ENCODE measurements at regions not wholly inside any gene's neighbourhood (a gene's known extent, or its start where the extent isn't known, plus 50 kb on each side); places are given as distances from the start of the nearest gene placed in this dataset.
"Not testable (repeated sequence)": the region's sequence is repeated elsewhere in the genome, so short reads cannot be mapped to it uniquely, and the experiment has no call there.

GRCh38 chr3:72085036-72085435 lies 300.1 kb upstream of the PROK2 start:
- no peak for DNase-seq (ENCODE audit: low read depth)

DNA sequence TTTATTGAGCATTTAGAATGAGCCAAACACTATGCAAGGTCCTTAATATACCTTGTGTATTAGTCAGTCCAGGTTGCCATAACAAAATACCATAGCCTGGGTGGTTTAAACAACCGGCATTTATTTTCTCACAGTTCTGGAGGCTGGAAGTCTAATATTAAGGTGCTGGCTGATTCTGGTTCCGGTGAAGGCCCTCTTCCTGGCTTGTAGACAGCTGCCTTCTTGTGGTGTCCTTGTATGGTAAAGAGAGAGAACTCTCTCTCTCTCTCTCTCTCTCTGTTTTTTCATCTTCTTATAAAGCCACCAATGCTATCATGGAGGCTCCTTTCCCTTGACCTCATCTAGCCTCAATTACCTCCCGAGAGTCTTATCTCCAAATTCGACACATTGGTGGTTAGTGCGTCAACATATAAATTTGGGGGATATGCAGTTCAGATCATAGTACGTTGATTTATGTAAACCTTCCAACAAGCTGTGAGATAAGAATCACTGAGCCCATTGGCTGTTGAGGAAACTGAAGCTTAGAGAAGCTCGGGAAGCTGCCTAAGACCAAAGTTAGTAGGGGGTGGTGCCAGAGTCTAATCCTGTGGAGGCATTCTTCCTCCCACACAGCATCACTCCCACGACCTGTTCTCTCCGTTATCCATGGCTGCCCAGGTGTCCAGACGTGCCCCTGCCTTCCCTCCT lies 298.0 kb upstream of the PROK2 start:
- DNase-seq (ENCODE audit: low read depth): no peak

GRCh38 chr3:72082186-72082715 lies 297.3 kb upstream of the PROK2 start:
- no peak for DNase-seq (ENCODE audit: low read depth)

DNA sequence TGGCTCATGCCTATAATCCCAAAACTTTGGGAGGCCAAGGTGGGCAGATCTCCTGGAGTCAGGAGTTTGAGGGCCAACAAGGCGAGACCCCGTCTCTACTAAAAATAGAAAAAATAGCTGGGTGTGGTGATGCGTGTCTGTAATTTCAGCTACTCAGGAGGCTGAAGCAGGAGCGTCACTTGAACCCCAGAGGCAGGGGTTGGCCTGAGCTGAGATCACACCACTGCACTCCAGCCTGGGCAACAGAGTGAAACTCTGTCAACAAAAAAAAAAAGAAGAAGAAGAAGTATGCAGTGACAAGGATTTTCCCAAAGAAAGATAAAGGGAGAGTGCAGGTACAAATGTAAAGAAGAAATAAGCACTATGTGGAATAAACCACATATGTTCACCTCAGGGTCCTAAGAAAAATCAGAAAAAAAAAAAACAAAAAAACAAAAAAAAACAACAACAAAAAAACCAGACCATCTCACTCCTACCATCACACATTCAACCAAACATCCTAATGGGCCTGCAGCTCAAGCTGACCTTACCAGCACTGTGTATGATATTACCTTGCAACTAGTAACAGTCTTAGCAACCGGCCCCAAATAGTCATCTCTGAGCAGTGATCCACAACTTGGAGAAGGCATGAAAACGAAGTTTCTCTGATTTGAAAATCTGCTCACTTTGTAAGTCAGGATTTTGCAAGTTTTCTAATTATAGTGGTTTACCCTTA lies 296.7 kb upstream of the PROK2 start:
- DNase-seq (ENCODE audit: low read depth): no peak

- DNase-seq (ENCODE audit: low read depth): no peak
These were observed 295.9 kb upstream of the PROK2 start for GRCh38 chr3:72080800-72081199.

GRCh38 chr3:72080095-72080494 lies 295.1 kb upstream of the PROK2 start:
- no peak for DNase-seq (ENCODE audit: low read depth)

GRCh38 chr3:72079369-72079872 lies 294.5 kb upstream of the PROK2 start:
- no peak for DNase-seq (ENCODE audit: low read depth)

DNA sequence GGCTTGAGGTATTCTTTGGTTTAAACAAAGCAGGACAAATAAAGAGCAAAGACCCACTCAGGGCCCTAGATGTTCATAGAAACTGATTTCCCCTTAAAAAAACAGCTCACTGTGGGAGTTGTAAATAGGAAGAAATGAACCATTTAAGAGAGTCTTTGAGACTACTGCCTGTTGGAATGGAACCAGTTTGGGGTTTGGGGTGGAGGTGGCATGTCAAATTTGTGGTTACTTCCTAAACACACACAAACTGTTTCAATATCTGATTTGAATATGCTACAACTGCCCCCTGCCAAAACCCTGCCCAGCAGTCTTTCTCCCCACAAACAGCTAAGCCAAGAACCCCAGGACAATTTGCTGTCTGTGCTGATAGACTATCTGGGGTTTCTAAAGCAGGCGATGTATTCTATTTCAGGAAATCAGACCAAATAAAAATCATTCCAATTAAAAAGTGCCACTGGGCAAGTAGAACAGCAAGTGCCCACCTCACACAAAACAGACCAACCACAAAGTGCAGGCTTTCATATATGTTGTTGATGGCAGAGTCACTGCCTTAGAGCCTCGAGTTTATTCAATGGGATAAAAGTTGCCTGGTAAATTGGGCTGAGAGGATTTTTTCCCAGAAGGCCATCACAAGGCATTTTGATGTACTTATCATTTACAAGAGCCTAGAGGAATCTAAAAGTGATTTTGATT lies 293.9 kb upstream of the PROK2 start:
- DNase-seq (ENCODE audit: low read depth): no peak

DNA sequence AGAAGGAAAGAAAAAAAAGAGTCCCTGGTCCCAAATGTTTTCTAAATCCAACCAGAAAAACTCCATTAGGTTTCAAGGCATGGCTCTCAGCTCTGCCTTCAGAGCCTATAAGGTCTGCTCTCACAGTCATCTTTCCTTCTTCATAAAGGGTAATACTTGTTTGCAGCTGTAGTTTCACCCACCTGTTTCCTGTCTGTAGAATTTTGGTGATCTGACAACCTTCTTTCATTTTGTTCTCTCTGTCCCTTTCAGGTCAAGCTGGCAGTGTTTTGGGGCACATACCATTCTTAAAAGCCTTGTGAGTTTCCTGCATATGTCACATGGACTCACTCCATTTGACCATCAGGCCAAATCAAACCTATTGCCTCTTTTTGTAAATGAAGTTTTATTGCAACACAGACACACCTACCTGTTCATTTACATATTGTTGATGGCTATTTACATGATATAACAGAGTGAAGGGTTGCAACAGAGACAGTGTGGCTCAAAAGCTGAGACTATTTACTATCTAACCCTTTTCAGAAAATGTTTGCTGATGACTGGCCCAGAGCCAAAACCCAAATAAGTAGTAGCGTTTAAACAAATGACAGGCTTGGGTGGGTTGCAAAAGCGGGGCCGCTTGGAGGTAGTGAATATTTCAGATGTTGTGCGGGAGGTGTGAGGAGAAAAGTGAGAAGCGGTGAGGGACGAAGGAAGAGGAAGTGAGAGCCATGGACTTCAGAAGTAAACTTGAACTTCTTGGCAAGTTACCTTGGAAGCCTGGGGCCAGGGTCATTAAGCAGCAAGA lies 292.7 kb upstream of the PROK2 start:
- no peak for DNase-seq (ENCODE audit: low read depth)

DNA sequence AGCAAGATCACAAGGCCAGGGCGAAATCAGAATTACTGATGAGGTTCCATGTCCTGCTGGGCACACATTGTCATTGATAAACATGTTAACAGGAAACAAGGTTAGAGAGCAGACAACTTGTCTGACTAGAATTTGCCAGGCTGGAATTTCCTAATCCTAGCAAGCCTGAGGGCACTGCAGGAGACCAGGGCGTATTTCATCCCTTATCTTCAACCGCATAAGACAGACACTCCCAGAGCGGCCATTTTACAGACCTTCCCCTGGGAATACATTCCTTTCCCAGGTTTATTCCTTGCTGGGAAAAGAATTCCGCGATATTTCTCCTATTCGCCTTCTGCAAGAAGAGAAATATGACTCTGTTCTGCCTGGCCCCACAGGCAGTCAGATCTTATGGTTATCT lies 290.9 kb upstream of the PROK2 start:
- not testable (repeated sequence) for DNase-seq (ENCODE audit: low read depth)

- DNase-seq (ENCODE audit: low read depth): no peak
These were observed 286.7 kb upstream of the PROK2 start for GRCh38 chr3:72071624-72072023.

- no peak for DNase-seq (ENCODE audit: low read depth)
These were observed 285.1 kb upstream of the PROK2 start for GRCh38 chr3:72070005-72070404.

DNA sequence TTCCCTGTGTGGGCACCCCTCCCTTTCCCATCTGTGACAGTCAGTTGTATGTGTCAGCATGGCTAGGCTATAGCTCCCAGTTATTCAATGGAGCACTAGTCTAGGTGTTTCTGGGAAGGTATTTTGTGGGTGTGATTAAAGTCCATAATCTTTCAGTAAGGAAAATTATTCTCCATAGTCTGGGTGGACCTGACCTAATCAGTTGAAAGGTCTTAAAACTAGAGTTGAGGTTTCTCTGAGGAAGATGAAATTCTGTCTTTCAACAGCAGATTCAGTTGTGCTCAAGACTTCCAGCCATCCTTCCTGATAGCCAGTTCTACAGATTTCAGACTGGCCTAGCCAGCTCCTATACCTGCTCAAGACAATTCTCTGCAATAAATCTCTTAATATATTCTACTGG lies 284.6 kb upstream of the PROK2 start:
- DNase-seq (ENCODE audit: low read depth): no peak

DNA sequence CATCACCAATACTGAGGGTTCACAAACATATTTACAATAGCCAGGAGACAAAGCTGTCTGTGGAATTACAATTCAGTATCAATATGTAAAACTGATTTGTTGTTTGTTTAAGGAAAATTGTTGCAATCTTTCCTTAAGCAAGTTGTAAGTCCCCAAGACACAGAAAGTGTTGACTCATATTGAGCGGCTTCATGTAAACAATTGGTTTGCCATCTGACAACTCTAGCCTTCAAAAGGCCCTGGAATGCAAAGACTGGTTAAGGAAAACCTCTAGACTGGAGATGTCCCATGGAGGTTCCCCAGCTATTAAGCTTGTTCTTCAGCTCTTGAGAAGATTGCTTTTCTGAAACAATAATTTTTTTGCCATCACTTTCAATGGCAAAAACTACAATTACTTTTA lies 283.7 kb upstream of the PROK2 start:
- no peak for DNase-seq (ENCODE audit: low read depth)

GRCh38 chr3:72067721-72068120 lies 282.8 kb upstream of the PROK2 start:
- no peak for DNase-seq (ENCODE audit: low read depth)

- DNase-seq (ENCODE audit: low read depth): no peak
These were observed 281.1 kb upstream of the PROK2 start for GRCh38 chr3:72065872-72066641.

GRCh38 chr3:72065236-72065635 lies 280.3 kb upstream of the PROK2 start:
- no peak for DNase-seq (ENCODE audit: low read depth)

DNA sequence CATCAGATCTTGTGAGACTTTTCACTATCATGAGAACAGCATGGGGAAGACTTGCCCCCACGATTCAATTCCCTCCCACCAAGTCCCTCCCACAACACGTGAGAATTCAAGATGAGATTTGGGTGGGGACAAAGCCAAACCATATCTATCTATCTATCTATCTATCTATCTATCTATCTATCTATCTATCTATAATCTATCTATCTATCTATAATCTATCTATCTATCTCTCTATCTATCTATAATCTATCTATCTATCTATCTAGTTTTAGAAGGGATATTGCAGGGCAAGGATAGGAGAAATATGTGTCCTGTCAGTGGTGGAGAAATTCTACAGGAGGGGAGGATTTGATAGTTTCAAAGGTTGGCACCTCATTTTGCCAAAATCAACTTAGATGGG lies 279.8 kb upstream of the PROK2 start:
- not testable (repeated sequence) for DNase-seq (ENCODE audit: low read depth)

- no peak for DNase-seq (ENCODE audit: low read depth)
These were observed 277.1 kb upstream of the PROK2 start for GRCh38 chr3:72062017-72062416.

- no peak for DNase-seq (ENCODE audit: low read depth)
These were observed 275.6 kb upstream of the PROK2 start for GRCh38 chr3:72060447-72061034.

Data from forelimb muscle (tissue), 1 donor.